GM12892 (cell line): ENCODE measurements at regions not wholly inside any gene's neighbourhood (a gene's known extent, or its start where the extent isn't known, plus 50 kb on each side); places are given as distances from the start of the nearest gene placed in this dataset.
A peak's percentile ranks its signal among the peaks of the same experiment; 100 is the strongest.

Experiments
- DNase-seq: peaks from one replicate; pipeline ENCODE4 v3.0.0; 2011; ENCODE audit not compliant: insufficient read length
- FAIRE-seq: peaks from 2 replicates; lab custom pipeline; 2011; peaks lifted over from hg19 to GRCh38; lab: Jason Lieb, UNC
- POLR2A ChIP-seq: IDR thresholded peaks from 2 replicates; pipeline ENCODE4 v1.6.1; 2011; ENCODE audit warnings: low read depth, low read length, control low read depth
- POLR2AphosphoS5 ChIP-seq: IDR thresholded peaks from 2 replicates; pipeline ENCODE4 v1.6.1; 2011; ENCODE audit warnings: low read depth, low read length, control low read depth
- TAF1 ChIP-seq: IDR thresholded peaks from 2 replicates; pipeline ENCODE4 v1.6.1; 2011; ENCODE audit warnings: low read depth, mild to moderate bottlenecking, control low read depth, low read length, borderline replicate concordance

GRCh38 chr4:14810568-14810967 is 191.7 kb upstream of the CPEB2 start:
- FAIRE-seq (no peak), DNase-seq (no peak)
- TF ChIP-seq POLR2AphosphoS5 = no peak
- no peak for TF ChIP-seq POLR2A
- no peak for TF ChIP-seq TAF1

- TF ChIP-seq POLR2A (no peak), TAF1 (no peak), POLR2AphosphoS5 (no peak)
- DNase-seq (no peak), FAIRE-seq (no peak)
These were observed 190.2 kb upstream of the CPEB2 start for GRCh38 chr4:14812101-14812500.

- FAIRE-seq = no peak
- no peak for TF ChIP-seq POLR2A
- TF ChIP-seq TAF1 = no peak
- TF ChIP-seq POLR2AphosphoS5 = no peak
- DNase-seq = no peak
These were observed 185.5 kb upstream of the CPEB2 start for GRCh38 chr4:14816623-14817261.

- FAIRE-seq = no peak
- no peak for DNase-seq
- TF ChIP-seq POLR2AphosphoS5 (no peak), TAF1 (no peak), POLR2A (no peak)
These were observed 178.1 kb upstream of the CPEB2 start for GRCh38 chr4:14824189-14824588.

GRCh38 chr4:14827111-14827510 is 175.2 kb upstream of the CPEB2 start:
- TF ChIP-seq TAF1 = no peak
- TF ChIP-seq POLR2AphosphoS5 = no peak
- no peak for TF ChIP-seq POLR2A
- DNase-seq (no peak), FAIRE-seq (no peak)

GRCh38 chr4:14829795-14830194 is 172.5 kb upstream of the CPEB2 start:
- DNase-seq (no peak), FAIRE-seq (no peak)
- TF ChIP-seq POLR2A = no peak
- TF ChIP-seq TAF1 = no peak
- TF ChIP-seq POLR2AphosphoS5 = no peak

GRCh38 chr4:14831416-14831815 is 170.9 kb upstream of the CPEB2 start:
- TF ChIP-seq TAF1 = no peak
- FAIRE-seq = no peak
- DNase-seq = no peak

- DNase-seq (no peak), FAIRE-seq (no peak)
- TF ChIP-seq TAF1 = no peak
- TF ChIP-seq POLR2AphosphoS5 = no peak
- TF ChIP-seq POLR2A = no peak
These were observed 169.2 kb upstream of the CPEB2 start for GRCh38 chr4:14833053-14833452.

- DNase-seq (no peak), FAIRE-seq (no peak)
- no peak for TF ChIP-seq POLR2A
- TF ChIP-seq POLR2AphosphoS5 = no peak
- TF ChIP-seq TAF1 = no peak
These were observed 167.9 kb upstream of the CPEB2 start for GRCh38 chr4:14834382-14834781.

- DNase-seq = no peak
- no peak for FAIRE-seq
- TF ChIP-seq TAF1 = no peak
- TF ChIP-seq POLR2A = no peak
- no peak for TF ChIP-seq POLR2AphosphoS5
These were observed 167.0 kb upstream of the CPEB2 start for GRCh38 chr4:14835288-14835687.

- no peak for DNase-seq
- no peak for TF ChIP-seq POLR2A
- no peak for TF ChIP-seq POLR2AphosphoS5
- TF ChIP-seq TAF1 = no peak
- no peak for FAIRE-seq
These were observed 166.4 kb upstream of the CPEB2 start for GRCh38 chr4:14835708-14836425.

GRCh38 chr4:14837860-14838259 is 164.4 kb upstream of the CPEB2 start:
- no peak for TF ChIP-seq TAF1
- TF ChIP-seq POLR2A = no peak
- TF ChIP-seq POLR2AphosphoS5 = no peak
- FAIRE-seq (peak; percentile 17), DNase-seq (no peak)
